Thyroid gland (tissue), 4 donors: ENCODE measurements at regions not wholly inside any gene's neighbourhood (a gene's known extent, or its start where the extent isn't known, plus 50 kb on each side); places are given as distances from the start of the nearest gene placed in this dataset.

Source experiments
- POLR2A ChIP-seq, 2 donors: fragments of 450-650 bp; IDR thresholded peaks; one replicate each; pipeline ENCODE4 v1.6.1; 2017; ENCODE audit warnings: antibody characterized with exemption in 2 of 2, mild to moderate bottlenecking in 2 of 2, moderate library complexity in 1 of 2
- TF ChIP-seq, protein P1 (sequence below), 6 experiments: fragments of 200-600 bp in 3 of 6; fragments of 450-650 bp in 3 of 6; sonication (generic) in 3 of 6; IDR thresholded peaks; one replicate each; pipeline ENCODE4 v1.5.1; 2016 to 2019; ENCODE audit warnings: antibody characterized with exemption in 6 of 6, mild to moderate bottlenecking in 2 of 6, inconsistent platforms in 1 of 6, moderate library complexity in 1 of 6

DNA sequence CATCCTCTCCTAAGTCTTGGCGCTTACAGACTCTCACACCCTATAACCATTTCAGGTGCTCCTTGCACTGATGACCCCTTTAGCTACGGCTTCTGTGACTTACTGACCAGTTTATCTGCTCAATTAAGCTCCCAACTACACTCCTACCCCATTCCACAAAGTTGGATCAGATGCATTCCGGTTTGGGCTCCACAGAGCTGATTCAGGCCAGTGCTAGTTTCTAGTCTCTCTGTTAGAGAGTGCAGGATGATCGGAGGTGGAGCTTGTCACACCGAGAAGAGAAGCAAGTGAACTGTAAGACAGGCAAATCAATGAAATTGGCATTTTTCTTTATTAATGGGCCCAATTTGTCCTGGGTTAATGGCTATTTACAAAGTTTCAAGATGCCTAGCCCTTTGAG lies 436.8 kb upstream of the CADM1 start:
- TF ChIP-seq, protein P1, sequence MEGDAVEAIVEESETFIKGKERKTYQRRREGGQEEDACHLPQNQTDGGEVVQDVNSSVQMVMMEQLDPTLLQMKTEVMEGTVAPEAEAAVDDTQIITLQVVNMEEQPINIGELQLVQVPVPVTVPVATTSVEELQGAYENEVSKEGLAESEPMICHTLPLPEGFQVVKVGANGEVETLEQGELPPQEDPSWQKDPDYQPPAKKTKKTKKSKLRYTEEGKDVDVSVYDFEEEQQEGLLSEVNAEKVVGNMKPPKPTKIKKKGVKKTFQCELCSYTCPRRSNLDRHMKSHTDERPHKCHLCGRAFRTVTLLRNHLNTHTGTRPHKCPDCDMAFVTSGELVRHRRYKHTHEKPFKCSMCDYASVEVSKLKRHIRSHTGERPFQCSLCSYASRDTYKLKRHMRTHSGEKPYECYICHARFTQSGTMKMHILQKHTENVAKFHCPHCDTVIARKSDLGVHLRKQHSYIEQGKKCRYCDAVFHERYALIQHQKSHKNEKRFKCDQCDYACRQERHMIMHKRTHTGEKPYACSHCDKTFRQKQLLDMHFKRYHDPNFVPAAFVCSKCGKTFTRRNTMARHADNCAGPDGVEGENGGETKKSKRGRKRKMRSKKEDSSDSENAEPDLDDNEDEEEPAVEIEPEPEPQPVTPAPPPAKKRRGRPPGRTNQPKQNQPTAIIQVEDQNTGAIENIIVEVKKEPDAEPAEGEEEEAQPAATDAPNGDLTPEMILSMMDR (IDR thresholded peaks at IDR 0.05): no peak
- TF ChIP-seq POLR2A (IDR thresholded peaks at IDR 0.05): no peak
